Right lobe of liver (tissue), 4 donors: ENCODE measurements at regions not wholly inside any gene's neighbourhood (a gene's known extent, or its start where the extent isn't known, plus 50 kb on each side); places are given as distances from the start of the nearest gene placed in this dataset.

ENCODE experiments used
- CTCF ChIP-seq, 4 donors: fragments of 200-600 bp in 3 of 4; fragments of 450-650 bp in 1 of 4; IDR thresholded peaks; one replicate each; pipeline versions ENCODE4 v1.5.1 to v1.8.0; 2016 to 2022; ENCODE audit warnings: antibody characterized with exemption in 4 of 4, mild to moderate bottlenecking in 2 of 4
- POLR2A ChIP-seq: fragments of 450-650 bp; IDR thresholded peaks from one replicate; pipeline ENCODE4 v1.6.1; 2017; ENCODE audit warnings: antibody characterized with exemption, mild to moderate bottlenecking
- donor health status: DM: no; HTN: no; CAD: no.
- donor health status: DM: no; HTN: no; CAD: no.
- donor health status: DM: no; HTN: yes; CAD: no.

GRCh38 chr10:111705021-111705420 lies 478.5 kb downstream of the GPAM start:
- no peak for TF ChIP-seq CTCF (IDR thresholded peaks at IDR 0.05)
- no peak for TF ChIP-seq POLR2A
